GM18873 (cell line): ENCODE measurements at regions not wholly inside any gene's neighbourhood (a gene's known extent, or its start where the extent isn't known, plus 50 kb on each side); places are given as distances from the start of the nearest gene placed in this dataset.

Experiments used
- ATAC-seq: cut with Tn5 transposase; IDR thresholded peaks from one replicate; pipeline ENCODE4 v1.9.1; 2021; ENCODE audit warnings: mild to moderate bottlenecking, moderate library complexity, moderate number of reproducible peaks; ENCODE audit not compliant: unreplicated experiment, low FRiP score

DNA sequence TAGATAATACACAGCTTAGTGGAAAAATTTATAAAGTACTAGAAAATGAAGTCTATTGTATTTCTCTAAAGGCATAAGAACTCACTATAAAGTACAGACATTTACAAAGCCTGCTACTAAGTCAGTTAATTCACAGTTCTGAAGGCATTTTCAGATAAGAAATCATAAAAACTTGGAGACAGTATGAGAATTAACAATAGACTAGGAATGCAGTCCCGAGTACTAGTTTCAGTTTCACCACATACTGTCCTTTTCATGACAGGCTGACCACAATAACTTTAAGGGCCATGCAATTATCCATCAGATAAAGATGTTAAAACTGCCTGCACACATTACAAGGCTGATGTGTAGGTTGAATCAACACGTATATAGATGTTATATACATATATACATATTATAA lies 362.6 kb upstream of the SMC2 start:
- ATAC-seq, result no peak

GRCh38 chr9:103734471-103734870 lies 359.6 kb upstream of the SMC2 start:
- no peak for ATAC-seq

GRCh38 chr9:103755441-103755840 lies 338.7 kb upstream of the SMC2 start:
- ATAC-seq, result no peak

GRCh38 chr9:103755986-103756385 lies 338.1 kb upstream of the SMC2 start:
- no peak for ATAC-seq

GRCh38 chr9:103757062-103757461 lies 337.0 kb upstream of the SMC2 start:
- ATAC-seq, result no peak

- ATAC-seq, result no peak
Measured at GRCh38 chr9:103761466-103761865, 332.6 kb upstream of the SMC2 start.

DNA sequence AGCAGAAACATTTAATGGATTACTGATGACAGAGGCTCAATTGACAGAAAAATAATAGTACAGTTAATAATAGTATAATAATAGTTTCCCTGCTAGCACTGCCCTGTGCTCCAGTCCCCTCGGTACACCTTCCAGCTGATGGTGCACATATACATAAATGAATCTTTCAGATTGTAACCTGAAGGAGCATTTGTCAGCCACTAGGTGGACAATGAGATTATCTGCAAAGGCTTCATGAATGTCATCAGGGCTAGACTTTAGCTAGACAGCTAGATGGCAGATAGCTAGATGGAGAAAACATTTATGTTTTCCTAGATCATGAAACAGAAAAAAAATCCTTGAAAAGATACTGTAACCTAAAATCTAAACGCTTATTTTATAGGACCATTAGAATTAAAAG lies 304.4 kb upstream of the SMC2 start:
- peak; percentile 71 for ATAC-seq

GRCh38 chr9:103798620-103799019 lies 295.5 kb upstream of the SMC2 start:
- ATAC-seq, result peak; percentile 97

DNA sequence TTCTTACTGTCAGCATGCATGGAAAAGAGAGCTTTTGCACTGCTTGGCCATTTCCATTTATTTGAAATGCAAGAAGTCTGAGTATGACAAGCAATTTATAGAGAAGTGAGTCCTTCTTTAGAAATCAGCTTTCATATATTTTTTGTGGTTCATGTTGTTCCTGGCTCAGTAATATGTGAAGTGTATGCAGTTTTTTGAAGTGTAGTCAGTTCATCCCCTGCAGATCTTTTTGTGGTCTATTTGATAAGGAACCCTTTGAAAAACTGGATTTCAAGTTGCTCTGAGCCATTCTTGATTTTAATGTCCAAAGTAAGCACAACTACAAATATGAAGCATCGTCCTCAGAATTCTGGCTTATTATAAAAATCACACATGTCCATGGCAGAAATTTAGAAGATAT lies 294.1 kb upstream of the SMC2 start:
- ATAC-seq, result no peak

- ATAC-seq, result no peak
Measured at GRCh38 chr9:103802068-103802467, 292.0 kb upstream of the SMC2 start.

DNA sequence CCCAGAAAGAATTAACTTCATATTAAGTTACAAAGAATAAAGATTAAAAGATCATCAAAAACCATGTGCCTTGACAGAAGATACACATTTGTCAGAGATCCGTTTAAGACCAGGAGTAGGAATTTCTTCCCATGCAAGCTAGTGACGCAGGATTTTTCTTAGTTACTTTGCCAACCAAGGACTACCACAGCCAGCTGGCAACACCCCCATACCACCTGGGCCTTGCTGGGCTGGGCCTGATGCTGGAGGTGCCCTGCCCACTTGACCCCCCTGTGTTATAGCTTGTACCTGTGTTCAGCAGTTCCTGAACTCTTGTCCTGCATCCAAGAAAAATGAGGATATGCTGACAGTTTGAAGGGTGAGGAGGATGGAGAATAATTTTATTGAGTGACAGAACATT lies 290.9 kb upstream of the SMC2 start:
- ATAC-seq, result no peak

GRCh38 chr9:103804077-103804735 lies 289.9 kb upstream of the SMC2 start:
- no peak for ATAC-seq

DNA sequence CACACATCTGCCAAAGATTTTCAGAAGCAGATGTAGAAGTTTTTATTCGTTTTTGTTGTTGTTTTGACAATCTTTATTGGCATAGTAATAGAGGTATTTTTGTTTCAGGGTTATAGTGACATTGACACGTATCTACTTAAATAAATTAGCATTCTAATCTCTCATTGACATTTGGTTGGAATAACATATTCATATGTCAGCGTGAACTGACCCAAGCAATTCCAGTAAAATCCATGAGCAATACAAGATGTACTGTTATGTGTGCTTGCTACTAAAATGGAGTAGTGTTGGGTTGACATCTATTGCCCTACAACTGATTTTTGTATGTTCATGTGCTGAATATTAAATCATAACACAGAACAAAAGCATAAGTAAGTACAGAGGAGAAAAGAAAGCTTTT lies 284.4 kb upstream of the SMC2 start:
- ATAC-seq, result no peak

DNA sequence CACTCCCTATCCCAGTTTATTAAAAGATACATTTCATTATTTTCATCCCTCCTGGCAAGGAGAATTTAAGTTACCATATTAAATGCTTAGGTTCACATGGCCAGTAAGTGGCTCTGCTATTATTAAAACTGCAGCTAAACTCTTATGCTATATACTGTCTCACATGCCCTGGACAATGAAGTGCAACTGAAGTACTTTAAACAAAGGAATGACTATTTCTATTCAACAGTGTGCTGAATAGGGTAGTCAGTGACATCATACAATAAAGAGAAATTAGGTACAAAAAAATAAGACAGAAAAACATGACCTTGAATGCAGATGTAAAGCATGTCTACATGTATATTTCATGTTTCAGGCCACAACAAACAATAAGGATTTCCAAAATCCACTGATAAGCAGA lies 282.6 kb upstream of the SMC2 start:
- no peak for ATAC-seq

GRCh38 chr9:103816146-103816545 lies 278.0 kb upstream of the SMC2 start:
- no peak for ATAC-seq

GRCh38 chr9:103819936-103820335 lies 274.2 kb upstream of the SMC2 start:
- no peak for ATAC-seq

DNA sequence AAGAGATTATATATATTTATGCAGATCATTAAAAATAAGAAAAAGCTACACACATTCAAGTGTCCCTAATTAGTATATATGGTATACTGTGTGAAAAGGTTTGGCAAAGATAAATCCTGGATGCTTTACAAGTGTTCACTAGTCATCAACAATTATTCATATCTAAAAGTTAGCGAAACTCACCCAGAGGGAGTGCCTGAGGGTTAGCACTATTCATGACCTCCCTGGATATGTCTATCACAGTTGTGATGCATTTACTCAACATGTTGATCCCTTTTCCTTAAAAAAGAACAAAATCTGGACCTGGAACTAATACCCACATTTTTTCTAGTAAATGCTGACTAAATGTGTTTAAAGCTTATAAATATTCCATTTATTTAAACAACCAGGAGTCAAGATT lies 273.0 kb upstream of the SMC2 start:
- no peak for ATAC-seq

DNA sequence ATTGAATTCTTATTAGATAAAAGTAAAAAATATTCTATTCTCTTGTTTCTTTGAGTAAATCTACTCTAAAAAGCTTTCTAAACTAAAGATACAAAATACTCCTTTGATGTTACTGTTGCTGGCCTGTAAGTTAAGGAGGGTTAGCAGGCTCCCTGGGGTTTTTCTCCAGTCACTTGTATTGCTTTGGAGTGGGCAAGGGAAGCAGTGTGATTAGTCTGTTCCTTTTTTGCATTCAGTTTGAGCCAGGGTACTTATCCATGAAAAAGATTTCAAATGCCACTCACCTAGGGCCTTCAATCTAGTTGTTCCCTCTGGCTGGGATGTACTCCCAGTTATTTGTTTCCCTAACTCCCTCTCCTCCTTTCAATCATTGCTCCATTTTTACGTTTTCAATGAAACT lies 256.2 kb upstream of the SMC2 start:
- ATAC-seq, result no peak

GRCh38 chr9:103839197-103839596 lies 254.9 kb upstream of the SMC2 start:
- ATAC-seq, result no peak

DNA sequence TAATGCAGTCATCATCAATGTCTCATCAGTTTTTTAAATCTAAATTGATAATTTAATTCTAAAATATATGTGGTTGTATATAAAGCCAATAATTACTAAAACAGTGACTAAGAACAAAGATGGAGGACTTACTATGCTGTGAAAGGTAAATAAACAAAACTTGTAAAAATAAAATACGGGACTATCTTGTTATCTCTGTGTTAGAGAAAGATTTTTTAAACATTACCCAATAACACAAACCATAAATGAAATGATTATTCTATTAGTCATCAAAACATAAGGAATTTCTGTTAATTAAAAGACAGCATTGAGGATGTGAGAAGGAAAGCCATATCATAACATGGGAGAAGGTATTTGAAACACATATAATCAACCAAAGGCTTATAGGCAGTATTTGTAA lies 226.2 kb upstream of the SMC2 start:
- no peak for ATAC-seq

- no peak for ATAC-seq
Measured at GRCh38 chr9:103872811-103873210, 221.3 kb upstream of the SMC2 start.

GRCh38 chr9:103881419-103881818 lies 212.7 kb upstream of the SMC2 start:
- no peak for ATAC-seq

GRCh38 chr9:103889989-103890388 lies 204.1 kb upstream of the SMC2 start:
- no peak for ATAC-seq
